Endothelial cell of umbilical vein (primary cell): ENCODE measurements at regions not wholly inside any gene's neighbourhood (a gene's known extent, or its start where the extent isn't known, plus 50 kb on each side); places are given as distances from the start of the nearest gene placed in this dataset.

ENCODE experiments used
- BruUV-seq: library from RNA; stranded (reverse); fragments of 400-500 nt; replicated peaks from 2 replicates; lab custom pipeline; 2021; lab: Mats Ljungman, UMichigan
- CTCF ChIA-PET: fragments of 300-600, 350-600 bp; sonication (Branson Sonifier 250); formaldehyde crosslinking; loops from one replicate; lab custom pipeline; 2021; ENCODE audit warnings: antibody characterized with exemption, inconsistent platforms; lab: Charles Lee
- POLR2A ChIA-PET: fragments of 300-600, 350-600 bp; sonication (Branson Sonifier 250); formaldehyde crosslinking; loops from one replicate; lab custom pipeline; 2021; ENCODE audit warnings: antibody characterized with exemption, inconsistent platforms; lab: Charles Lee
- DNase-seq: peaks from one replicate; pipeline ENCODE4 v3.0.0-alpha.2; 2011; ENCODE audit warnings: low read depth, low spot score
- FAIRE-seq: peaks from 2 replicates; lab custom pipeline; 2011; peaks lifted over from hg19 to GRCh38; lab: Jason Lieb, UNC
- H2AFZ ChIP-seq: 2 replicates; pipeline ENCODE4 v1.6.0; 2012; ENCODE audit warnings: low read depth, low read length, control low read depth, inconsistent platforms
- H3K27ac ChIP-seq: 2 replicates; pipeline ENCODE4 v1.5.1; 2011; ENCODE audit warnings: low read depth, mild to moderate bottlenecking, control low read depth, low read length, moderate library complexity; ENCODE audit not compliant: insufficient read depth
- H3K27me3 ChIP-seq, 2 experiments: 2 replicates each; pipeline versions ENCODE4 v1.6.0 to v1.6.1; 2011; ENCODE audit warnings: low read length in 2 of 2, mixed read lengths in 1 of 2; ENCODE audit not compliant: control insufficient read depth in 2 of 2, insufficient read depth in 2 of 2
- H3K36me3 ChIP-seq, 2 experiments: 2 replicates in 1 of 2; 3 replicates in 1 of 2; pipeline ENCODE4 v1.5.1; 2011; ENCODE audit warnings: low read length in 2 of 2, mild to moderate bottlenecking in 1 of 2, moderate library complexity in 1 of 2; ENCODE audit not compliant: control insufficient read depth in 2 of 2, insufficient read depth in 2 of 2; ENCODE audit errors: extremely low read depth in 1 of 2
- H3K4me1 ChIP-seq: 3 replicates; pipeline ENCODE4 v1.5.1; 2011; ENCODE audit warnings: mild to moderate bottlenecking, low read length; ENCODE audit not compliant: control insufficient read depth, insufficient read depth; ENCODE audit errors: extremely low read depth
- H3K4me2 ChIP-seq: 2 replicates; pipeline ENCODE4 v1.6.1; 2011; ENCODE audit warnings: low read length, control low read depth, mixed read lengths; ENCODE audit not compliant: insufficient read depth
- H3K4me3 ChIP-seq, 3 experiments: fragments of 200-600 bp in 1 of 3; sonication (generic), shearing (Covaris generic) in 1 of 3; replicated peaks in 1 of 3; 2 replicates each; pipeline ENCODE4 v1.5.1; 2011 to 2016; ENCODE audit warnings: control low read depth in 3 of 3, low read length in 3 of 3, mild to moderate bottlenecking in 2 of 3, inconsistent platforms in 1 of 3, low read depth in 1 of 3, moderate library complexity in 1 of 3; ENCODE audit not compliant: insufficient read depth in 1 of 3
- H3K79me2 ChIP-seq: 2 replicates; pipeline ENCODE4 v1.6.0; 2012; ENCODE audit warnings: low read length, inconsistent platforms; ENCODE audit not compliant: control insufficient read depth, insufficient read depth
- H3K9ac ChIP-seq: replicated peaks from 2 replicates; pipeline ENCODE3; 2011; ENCODE audit warnings: low read length, control low read depth; ENCODE audit not compliant: insufficient read depth; ENCODE audit errors: extremely low read depth
- H3K9me1 ChIP-seq: replicated peaks from 3 replicates; pipeline ENCODE4 v1.6.0; 2011; ENCODE audit warnings: mild to moderate bottlenecking, low read length; ENCODE audit not compliant: control insufficient read depth, insufficient read depth; ENCODE audit errors: extremely low read depth
- H3K9me3 ChIP-seq: replicated peaks from 2 replicates; pipeline ENCODE4 v1.5.1; 2012; ENCODE audit warnings: low read length, inconsistent platforms; ENCODE audit not compliant: control insufficient read depth, insufficient read depth
- H4K20me1 ChIP-seq: replicated peaks from 2 replicates; pipeline ENCODE3; 2011; ENCODE audit warnings: mild to moderate bottlenecking, low read length; ENCODE audit not compliant: control insufficient read depth, insufficient read depth; ENCODE audit errors: extremely low read depth
- FOS ChIP-seq: IDR thresholded peaks from 2 replicates; pipeline ENCODE4 v1.6.1; 2011; ENCODE audit warnings: mild to moderate bottlenecking, low read length, moderate library complexity, borderline replicate concordance; ENCODE audit not compliant: insufficient read depth
- GATA2 ChIP-seq: IDR thresholded peaks from 2 replicates; pipeline ENCODE4 v1.7.0; 2011; ENCODE audit warnings: low read depth, mild to moderate bottlenecking, moderate library complexity, mixed read lengths, low read length; ENCODE audit not compliant: insufficient read length, insufficient read depth
- JUN ChIP-seq: IDR thresholded peaks from 2 replicates; pipeline ENCODE4 v1.6.1; 2011; ENCODE audit warnings: borderline replicate concordance, low read depth; ENCODE audit not compliant: insufficient read length, insufficient read depth
- dilution Hi-C: fragments of 300-500 bp; cut with MboI; formaldehyde crosslinking; loops from one replicate; pipeline ENCODE4 v1.15.0; 2019; ENCODE audit warnings: low sequenced_read_pairs; ENCODE audit not compliant: extremely low pct_ligation_motif_present
- intact Hi-C: fragments of 100-400 bp; cut with micrococcal nuclease; formaldehyde crosslinking; loops from one replicate; pipeline ENCODE4 v1.10.0; 2022
- TF ChIP-seq, protein P1 (sequence below), 2 donors: IDR thresholded peaks; 1 replicate in 1 of 2; 2 replicates in 1 of 2; pipeline ENCODE4 v1.5.1; 2011; ENCODE audit warnings: low read length in 2 of 2, mild to moderate bottlenecking in 2 of 2, moderate library complexity in 2 of 2, control low read depth in 1 of 2, inconsistent platforms in 1 of 2, low read depth in 1 of 2; ENCODE audit not compliant: insufficient read depth in 1 of 2; ENCODE audit errors: extremely low read depth in 1 of 2

DNA sequence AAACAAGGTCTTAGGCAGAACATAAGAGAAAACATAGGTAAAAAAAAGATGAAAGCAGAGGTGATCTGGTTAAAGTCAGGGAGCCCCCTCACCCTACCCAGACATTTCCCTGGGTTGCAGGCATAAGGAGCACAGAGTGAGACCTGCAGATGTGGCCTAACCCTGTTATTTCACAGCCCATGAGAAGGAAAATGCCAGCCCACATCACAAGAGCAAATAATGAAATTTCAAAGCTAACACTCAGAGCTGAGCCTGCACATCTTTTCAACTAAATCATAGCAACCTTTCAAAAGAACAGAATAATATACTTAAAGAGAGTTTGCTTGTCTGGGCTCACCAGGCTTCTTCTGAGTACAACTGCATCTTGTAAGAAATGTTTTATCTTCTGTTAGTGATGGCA lies 295.4 kb downstream of the RPAP3 start:
- no peak overlapping the region for H3K4me3 ChIP-seq
- H3K27ac ChIP-seq, result no peak overlapping the region
- H3K36me3 ChIP-seq, result no peaks in the 10 kb centered on the region
- H2AFZ ChIP-seq, result no peak overlapping the region
- H3K79me2 ChIP-seq, result no peaks in the 10 kb centered on the region
- H3K4me2 ChIP-seq, result no peak overlapping the region
- DNase-seq (no peak), FAIRE-seq (no peak)
- TF ChIP-seq JUN (no peak), GATA2 (no peak)
- ChIA-PET CTCF (interaction anchor here (1.1 kb wide), 1 partner anchor 13 kb away, joined by 4 read pairs; no protein-coding TSS in a partner anchor), POLR2A (no interaction called here)
- H3K27me3 ChIP-seq, result peaks cover 23 to 32% of the 10 kb centered on the region in 2 experiments
- H4K20me1 ChIP-seq, result no peaks in the 10 kb centered on the region
- intact Hi-C loops (no loop called here), dilution Hi-C loops (no loop called here)
- no TSS peak for BruUV-seq
- no peaks in the 10 kb centered on the region for H3K9me1 ChIP-seq
- H3K9me3 ChIP-seq, result no peaks in the 10 kb centered on the region
- peaks cover 4% of the 10 kb centered on the region for H3K4me1 ChIP-seq
- H3K9ac ChIP-seq, result no peak overlapping the region

DNA sequence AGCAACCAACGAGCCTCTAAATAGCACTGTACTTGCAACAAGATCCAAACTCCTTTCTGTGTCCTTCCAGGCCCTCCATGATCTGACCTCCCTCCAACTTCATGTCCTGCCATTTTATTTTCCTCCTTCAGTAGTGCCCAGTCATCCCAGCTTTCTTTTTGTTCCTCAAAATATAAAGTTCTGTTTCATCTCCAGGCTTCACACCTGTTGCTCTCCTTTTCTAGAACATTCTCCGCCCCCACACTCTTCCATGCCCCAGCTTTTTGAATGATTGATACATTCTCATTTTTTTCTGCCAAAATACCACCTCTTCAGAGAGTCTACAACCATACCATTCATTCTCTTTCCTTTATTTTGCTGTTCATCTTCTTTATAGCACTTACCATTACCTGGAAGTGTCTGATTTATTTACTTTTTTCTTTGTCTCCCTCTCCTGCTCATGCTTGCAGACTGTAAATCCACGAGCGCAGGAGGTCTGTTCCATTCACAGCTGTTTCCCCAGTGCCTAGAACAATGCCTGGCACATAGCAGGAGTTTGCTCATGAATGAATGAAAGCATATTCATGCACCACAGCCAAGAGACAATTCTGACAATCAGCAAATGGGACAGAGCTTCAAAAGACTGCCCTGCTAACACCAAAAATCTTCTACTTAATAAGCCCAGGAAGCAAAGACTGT lies 296.4 kb downstream of the RPAP3 start:
- dilution Hi-C loops, result no loop called here
- POLR2A ChIA-PET, result no interaction called here
- no peak for FAIRE-seq

More for the DNA sequence above, 296.4 kb downstream of the RPAP3 start:
- H3K79me2 ChIP-seq, result no peaks in the 10 kb centered on the region
- H3K4me1 ChIP-seq, result peaks cover 4% of the 10 kb centered on the region
- H3K4me3 ChIP-seq, result no peak overlapping the region
- no TSS peak for BruUV-seq
- no peak for DNase-seq
- H3K27me3 ChIP-seq, result peaks cover 21 to 32% of the 10 kb centered on the region in 2 experiments
- no peaks in the 10 kb centered on the region for H4K20me1 ChIP-seq
- CTCF ChIA-PET, result no interaction called here
- no peak overlapping the region for H3K27ac ChIP-seq
- no peaks in the 10 kb centered on the region for H3K36me3 ChIP-seq
- no peak overlapping the region for H2AFZ ChIP-seq
- no peak for TF ChIP-seq JUN
- no peak for TF ChIP-seq FOS
- TF ChIP-seq, protein P1, sequence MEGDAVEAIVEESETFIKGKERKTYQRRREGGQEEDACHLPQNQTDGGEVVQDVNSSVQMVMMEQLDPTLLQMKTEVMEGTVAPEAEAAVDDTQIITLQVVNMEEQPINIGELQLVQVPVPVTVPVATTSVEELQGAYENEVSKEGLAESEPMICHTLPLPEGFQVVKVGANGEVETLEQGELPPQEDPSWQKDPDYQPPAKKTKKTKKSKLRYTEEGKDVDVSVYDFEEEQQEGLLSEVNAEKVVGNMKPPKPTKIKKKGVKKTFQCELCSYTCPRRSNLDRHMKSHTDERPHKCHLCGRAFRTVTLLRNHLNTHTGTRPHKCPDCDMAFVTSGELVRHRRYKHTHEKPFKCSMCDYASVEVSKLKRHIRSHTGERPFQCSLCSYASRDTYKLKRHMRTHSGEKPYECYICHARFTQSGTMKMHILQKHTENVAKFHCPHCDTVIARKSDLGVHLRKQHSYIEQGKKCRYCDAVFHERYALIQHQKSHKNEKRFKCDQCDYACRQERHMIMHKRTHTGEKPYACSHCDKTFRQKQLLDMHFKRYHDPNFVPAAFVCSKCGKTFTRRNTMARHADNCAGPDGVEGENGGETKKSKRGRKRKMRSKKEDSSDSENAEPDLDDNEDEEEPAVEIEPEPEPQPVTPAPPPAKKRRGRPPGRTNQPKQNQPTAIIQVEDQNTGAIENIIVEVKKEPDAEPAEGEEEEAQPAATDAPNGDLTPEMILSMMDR (IDR thresholded peaks at IDR 0.05; ENCODE audit: extremely low read depth in 1 of 2, insufficient read depth in 1 of 2, low read depth in 1 of 2, low read length in 2 of 2), result no peak
- H3K4me2 ChIP-seq, result no peak overlapping the region
- H3K9me1 ChIP-seq, result no peaks in the 10 kb centered on the region
- H3K9me3 ChIP-seq, result no peaks in the 10 kb centered on the region
- no peak overlapping the region for H3K9ac ChIP-seq
- intact Hi-C loops, result no loop called here
